GM18870 (cell line): ENCODE measurements at regions not wholly inside any gene's neighbourhood (a gene's known extent, or its start where the extent isn't known, plus 50 kb on each side); places are given as distances from the start of the nearest gene placed in this dataset.

Source experiments
- ATAC-seq: cut with Tn5 transposase; IDR thresholded peaks from one replicate; pipeline ENCODE4 v1.9.1; 2021; ENCODE audit warnings: moderate library complexity; ENCODE audit not compliant: unreplicated experiment

- ATAC-seq, result no peak
Observed at GRCh38 chr16:86353148-86353547, 157.2 kb upstream of the FOXF1 start.

GRCh38 chr16:86353948-86354347 lies 156.4 kb upstream of the FOXF1 start:
- ATAC-seq, result no peak

GRCh38 chr16:86354641-86355513 lies 155.4 kb upstream of the FOXF1 start:
- ATAC-seq, result no peak

GRCh38 chr16:86355531-86355930 lies 154.8 kb upstream of the FOXF1 start:
- ATAC-seq, result no peak

- no peak for ATAC-seq
Observed at GRCh38 chr16:86355951-86356350, 154.4 kb upstream of the FOXF1 start.

- no peak for ATAC-seq
Observed at GRCh38 chr16:86356804-86357203, 153.5 kb upstream of the FOXF1 start.

- no peak for ATAC-seq
Observed at GRCh38 chr16:86357303-86357702, 153.0 kb upstream of the FOXF1 start.

- no peak for ATAC-seq
Observed at GRCh38 chr16:86357950-86358349, 152.4 kb upstream of the FOXF1 start.

GRCh38 chr16:86359571-86359970 lies 150.8 kb upstream of the FOXF1 start:
- ATAC-seq, result no peak

- ATAC-seq, result no peak
Observed at GRCh38 chr16:86362155-86362849, 148.0 kb upstream of the FOXF1 start.

- ATAC-seq, result no peak
Observed at GRCh38 chr16:86363057-86363490, 147.3 kb upstream of the FOXF1 start.

GRCh38 chr16:86363836-86364618 lies 146.3 kb upstream of the FOXF1 start:
- no peak for ATAC-seq

GRCh38 chr16:86364653-86365380 lies 145.5 kb upstream of the FOXF1 start:
- ATAC-seq, result no peak

GRCh38 chr16:86365513-86366273 lies 144.6 kb upstream of the FOXF1 start:
- no peak for ATAC-seq

- no peak for ATAC-seq
Observed at GRCh38 chr16:86366481-86366880, 143.8 kb upstream of the FOXF1 start.

GRCh38 chr16:86367291-86368072 lies 142.8 kb upstream of the FOXF1 start:
- ATAC-seq, result no peak

GRCh38 chr16:86368261-86368660 lies 142.1 kb upstream of the FOXF1 start:
- no peak for ATAC-seq

- no peak for ATAC-seq
Observed at GRCh38 chr16:86370062-86370461, 140.3 kb upstream of the FOXF1 start.

- ATAC-seq, result no peak
Observed at GRCh38 chr16:86371083-86371803, 139.1 kb upstream of the FOXF1 start.
